Endothelial cell (in vitro differentiated cells): ENCODE measurements at regions not wholly inside any gene's neighbourhood (a gene's known extent, or its start where the extent isn't known, plus 50 kb on each side); places are given as distances from the start of the nearest gene placed in this dataset.

Experiments
- DNase-seq: peaks from one replicate; pipeline ENCODE4 v3.0.0; 2021; ENCODE audit warnings: low spot score
- H3K27ac Mint-ChIP-seq: one replicate; pipeline ENCODE4 v1.8.0; 2021; ENCODE audit warnings: mixed read lengths, inconsistent platforms; ENCODE audit not compliant: unreplicated experiment
- H3K27me3 Mint-ChIP-seq: one replicate; pipeline ENCODE4 v1.8.0; 2021; ENCODE audit warnings: mild to moderate bottlenecking, moderate library complexity, mixed read lengths, inconsistent platforms; ENCODE audit not compliant: unreplicated experiment
- H3K36me3 Mint-ChIP-seq: one replicate; pipeline ENCODE4 v1.8.0; 2021; ENCODE audit warnings: mild to moderate bottlenecking, low read depth, mixed read lengths, inconsistent platforms; ENCODE audit not compliant: unreplicated experiment
- H3K4me1 Mint-ChIP-seq: one replicate; pipeline ENCODE4 v1.8.0; 2021; ENCODE audit warnings: mild to moderate bottlenecking, mixed read lengths, inconsistent platforms; ENCODE audit not compliant: unreplicated experiment
- H3K4me3 Mint-ChIP-seq: one replicate; pipeline ENCODE4 v1.8.0; 2021; ENCODE audit warnings: mild to moderate bottlenecking, mixed read lengths, inconsistent platforms; ENCODE audit not compliant: unreplicated experiment
- H3K9me3 Mint-ChIP-seq: one replicate; pipeline ENCODE4 v1.8.0; 2021; ENCODE audit warnings: mixed read lengths, inconsistent platforms; ENCODE audit not compliant: unreplicated experiment
- TF ChIP-seq, protein P1 (sequence below): fragments of 200-600 bp; sonication (generic); IDR thresholded peaks from one replicate; pipeline ENCODE4 v1.5.0; 2021; ENCODE audit warnings: antibody characterized with exemption; ENCODE audit not compliant: unreplicated experiment

DNA sequence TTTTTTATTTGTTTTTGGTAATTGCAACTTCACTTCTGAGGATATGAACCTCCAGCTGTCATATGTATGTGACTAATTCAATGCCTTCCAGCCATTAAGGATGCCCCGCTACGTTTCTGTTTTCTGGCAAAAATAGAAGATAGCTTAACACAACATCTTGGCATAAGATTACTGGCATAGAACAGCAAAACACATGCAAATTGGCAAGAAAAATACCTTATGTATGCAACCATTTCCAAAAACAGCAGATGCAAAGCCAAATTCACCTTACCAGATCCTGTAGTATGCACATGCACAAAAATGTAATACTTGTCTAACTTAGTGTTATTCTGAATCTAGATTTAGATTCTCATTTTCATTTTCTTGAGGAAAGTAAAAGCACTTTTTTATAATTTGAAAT, 461.1 kb upstream of the CYLC2 start:
- Mint-ChIP-seq H3K4me1 (no peaks in the 10 kb centered on the region), H3K4me3 (no peak overlapping the region), H3K27ac (no peak overlapping the region), H3K9me3 (peaks cover 4% of the 10 kb centered on the region), H3K27me3 (no peaks in the 10 kb centered on the region), H3K36me3 (no peaks in the 10 kb centered on the region)
- TF ChIP-seq, protein P1, sequence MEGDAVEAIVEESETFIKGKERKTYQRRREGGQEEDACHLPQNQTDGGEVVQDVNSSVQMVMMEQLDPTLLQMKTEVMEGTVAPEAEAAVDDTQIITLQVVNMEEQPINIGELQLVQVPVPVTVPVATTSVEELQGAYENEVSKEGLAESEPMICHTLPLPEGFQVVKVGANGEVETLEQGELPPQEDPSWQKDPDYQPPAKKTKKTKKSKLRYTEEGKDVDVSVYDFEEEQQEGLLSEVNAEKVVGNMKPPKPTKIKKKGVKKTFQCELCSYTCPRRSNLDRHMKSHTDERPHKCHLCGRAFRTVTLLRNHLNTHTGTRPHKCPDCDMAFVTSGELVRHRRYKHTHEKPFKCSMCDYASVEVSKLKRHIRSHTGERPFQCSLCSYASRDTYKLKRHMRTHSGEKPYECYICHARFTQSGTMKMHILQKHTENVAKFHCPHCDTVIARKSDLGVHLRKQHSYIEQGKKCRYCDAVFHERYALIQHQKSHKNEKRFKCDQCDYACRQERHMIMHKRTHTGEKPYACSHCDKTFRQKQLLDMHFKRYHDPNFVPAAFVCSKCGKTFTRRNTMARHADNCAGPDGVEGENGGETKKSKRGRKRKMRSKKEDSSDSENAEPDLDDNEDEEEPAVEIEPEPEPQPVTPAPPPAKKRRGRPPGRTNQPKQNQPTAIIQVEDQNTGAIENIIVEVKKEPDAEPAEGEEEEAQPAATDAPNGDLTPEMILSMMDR, result no peak
- DNase-seq, result no peak

DNA sequence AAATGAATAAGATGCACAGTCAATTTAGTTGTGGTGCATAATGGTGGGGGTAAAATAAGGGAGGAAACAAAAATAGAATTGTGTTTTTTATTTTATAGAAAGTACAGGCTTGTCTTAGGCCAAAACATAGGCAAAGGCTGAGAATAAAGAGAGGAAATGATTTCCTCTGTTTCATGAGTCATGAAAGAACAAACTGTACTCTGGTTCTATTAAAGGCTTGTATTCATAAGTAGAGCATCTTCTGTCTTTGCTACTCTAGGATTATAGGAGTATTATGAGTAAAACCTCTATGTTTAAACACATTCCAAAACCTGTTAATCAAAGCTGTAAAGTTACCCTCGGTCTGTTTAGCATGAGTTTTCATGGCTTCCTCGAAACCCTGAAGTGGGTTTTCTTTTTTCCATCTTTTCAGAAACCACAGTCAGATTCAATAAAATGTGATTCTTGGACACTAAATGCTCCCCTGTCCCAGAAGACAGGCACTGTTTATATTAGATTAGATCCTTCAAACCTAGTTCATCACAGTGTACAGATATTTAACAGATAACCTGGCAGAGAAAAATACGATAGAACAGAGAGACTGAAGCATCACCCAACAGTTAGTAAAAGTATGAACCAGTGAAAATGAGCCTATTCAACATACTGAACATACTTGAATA, 473.9 kb upstream of the CYLC2 start:
- Mint-ChIP-seq H3K27me3 (no peaks in the 10 kb centered on the region), H3K36me3 (peaks cover 3% of the 10 kb centered on the region), H3K4me1 (no peaks in the 10 kb centered on the region), H3K9me3 (peaks cover 17% of the 10 kb centered on the region), H3K4me3 (no peak overlapping the region), H3K27ac (no peak overlapping the region)
- TF ChIP-seq, protein P1, result no peak
- DNase-seq, result no peak

DNA sequence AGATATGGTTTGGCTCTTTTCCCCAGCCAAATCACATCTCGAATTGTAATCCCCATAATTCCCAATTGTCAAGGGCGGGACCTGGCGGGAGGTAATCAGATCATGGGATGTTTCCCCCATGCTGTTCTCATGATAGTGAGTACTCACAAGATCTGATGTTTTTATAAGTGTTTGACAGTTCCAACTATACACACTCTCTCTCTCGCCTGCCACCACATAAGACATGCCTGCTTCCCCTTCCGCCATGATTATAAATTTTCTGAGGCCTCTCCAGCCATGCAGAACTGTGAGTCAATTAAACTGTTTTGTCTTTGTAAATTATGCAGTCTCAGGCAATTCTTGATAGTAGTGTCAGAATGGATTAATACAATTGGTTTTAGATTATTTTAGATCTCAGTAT, 475.7 kb upstream of the CYLC2 start:
- no peak overlapping the region for H3K27ac Mint-ChIP-seq
- H3K36me3 Mint-ChIP-seq, result peaks cover 3% of the 10 kb centered on the region
- H3K4me1 Mint-ChIP-seq, result no peaks in the 10 kb centered on the region
- no peak overlapping the region for H3K4me3 Mint-ChIP-seq
- peaks cover 31% of the 10 kb centered on the region for H3K9me3 Mint-ChIP-seq
- TF ChIP-seq, protein P1, result no peak
- no peaks in the 10 kb centered on the region for H3K27me3 Mint-ChIP-seq
- DNase-seq, result no peak

DNA sequence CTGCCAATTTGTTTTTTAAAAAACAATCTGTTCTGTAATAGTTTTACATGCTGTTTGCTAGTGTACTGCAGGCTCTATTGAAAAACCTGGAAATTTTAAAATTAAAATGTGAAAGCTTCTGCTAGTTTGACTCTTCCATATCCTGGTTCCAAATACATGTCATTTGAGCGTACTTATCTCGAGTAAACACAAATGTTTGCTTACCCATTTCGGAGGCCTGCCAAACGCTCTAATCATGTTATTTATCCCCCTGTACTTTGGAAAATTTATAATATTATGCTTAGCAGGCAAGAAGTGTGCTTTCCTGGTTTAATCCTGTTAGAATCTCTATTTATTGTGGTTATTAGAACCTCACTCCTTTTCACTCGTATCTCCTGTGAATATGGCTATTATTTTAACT, 476.8 kb upstream of the CYLC2 start:
- peaks cover 37% of the 10 kb centered on the region for H3K9me3 Mint-ChIP-seq
- H3K27ac Mint-ChIP-seq, result no peak overlapping the region
- peaks cover 3% of the 10 kb centered on the region for H3K36me3 Mint-ChIP-seq
- no peak overlapping the region for H3K4me3 Mint-ChIP-seq
- TF ChIP-seq, protein P1, result no peak
- H3K4me1 Mint-ChIP-seq, result no peaks in the 10 kb centered on the region
- no peak for DNase-seq
- no peaks in the 10 kb centered on the region for H3K27me3 Mint-ChIP-seq

DNA sequence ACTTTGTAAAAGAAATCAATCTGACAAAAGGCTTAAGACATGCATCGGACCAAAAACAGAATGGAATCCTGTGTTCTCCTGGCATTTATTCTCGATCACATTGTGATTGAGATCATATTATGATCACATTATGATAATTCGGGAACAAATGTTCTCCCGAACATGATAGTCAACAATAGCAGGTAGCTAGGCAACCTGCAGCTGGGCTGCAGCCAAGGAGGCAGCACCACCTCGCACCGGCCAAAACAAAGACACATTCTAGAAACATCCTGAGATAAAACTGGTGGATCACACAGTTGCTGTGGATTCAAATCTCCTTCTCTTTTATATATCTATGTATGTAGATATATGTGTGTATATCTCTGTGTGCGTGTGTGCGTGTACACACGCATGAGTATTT, 480.6 kb upstream of the CYLC2 start:
- Mint-ChIP-seq H3K4me3 (no peak overlapping the region), H3K9me3 (peaks cover 33% of the 10 kb centered on the region), H3K27me3 (no peaks in the 10 kb centered on the region), H3K27ac (no peak overlapping the region), H3K36me3 (peaks cover 3% of the 10 kb centered on the region), H3K4me1 (no peaks in the 10 kb centered on the region)
- TF ChIP-seq, protein P1, result no peak
- no peak for DNase-seq
